Left ventricle myocardium inferior (tissue), 1 donor: ENCODE measurements at regions not wholly inside any gene's neighbourhood (a gene's known extent, or its start where the extent isn't known, plus 50 kb on each side); places are given as distances from the start of the nearest gene placed in this dataset.

Experiments used
- DNase-seq: peaks from one replicate; pipeline ENCODE4 v3.0.0-alpha.2; 2020
- H3K27ac ChIP-seq: fragments of 200-600 bp; replicated peaks from 2 replicates; pipeline ENCODE4 v1.8.0; 2021
- H3K27me3 ChIP-seq: fragments of 200-600 bp; 2 replicates; pipeline ENCODE4 v1.8.0; 2021; ENCODE audit warnings: low read depth
- H3K36me3 ChIP-seq: fragments of 200-600 bp; 2 replicates; pipeline ENCODE4 v1.8.0; 2021
- H3K4me1 ChIP-seq: fragments of 200-600 bp; 2 replicates; pipeline ENCODE4 v1.8.0; 2021
- H3K4me3 ChIP-seq: fragments of 200-600 bp; 2 replicates; pipeline ENCODE4 v1.8.0; 2021; ENCODE audit warnings: mild to moderate bottlenecking, moderate library complexity
- H3K9me3 ChIP-seq: fragments of 200-600 bp; replicated peaks from 2 replicates; pipeline ENCODE4 v1.8.0; 2021
- CTCF ChIP-seq: fragments of 200-600 bp; IDR thresholded peaks from 2 replicates; pipeline ENCODE4 v1.8.0; 2021; ENCODE audit warnings: antibody characterized with exemption, mild to moderate bottlenecking, borderline replicate concordance
- intact Hi-C: fragments of 100-400 bp; cut with micrococcal nuclease; formaldehyde crosslinking; loops from one replicate; pipeline ENCODE4 v1.11.0; 2022
- donor health status: DM: no; HTN: yes; CAD: no; lungs with severe emphysema.

- Histone ChIP-seq H3K4me3 (no peak overlapping the region), H3K27me3 (no peaks in the 10 kb centered on the region), H3K27ac (no peak overlapping the region), H3K36me3 (no peaks in the 10 kb centered on the region), H3K4me1 (no peaks in the 10 kb centered on the region), H3K9me3 (no peaks in the 10 kb centered on the region)
- no peak for DNase-seq
- intact Hi-C loops, result no loop called here
- TF ChIP-seq CTCF, result no peak
Measured at GRCh38 chr16:79920685-79921084, 320.1 kb upstream of the MAF start.

- no peak for TF ChIP-seq CTCF
- H3K9me3 ChIP-seq, result no peaks in the 10 kb centered on the region
- intact Hi-C loops, result no loop called here
- H3K4me1 ChIP-seq, result no peaks in the 10 kb centered on the region
- H3K4me3 ChIP-seq, result no peak overlapping the region
- H3K27ac ChIP-seq, result no peak overlapping the region
- H3K27me3 ChIP-seq, result no peaks in the 10 kb centered on the region
- no peak for DNase-seq
- H3K36me3 ChIP-seq, result no peaks in the 10 kb centered on the region
Measured at GRCh38 chr16:79918916-79919315, 318.4 kb upstream of the MAF start.

- DNase-seq, result no peak
- Histone ChIP-seq H3K9me3 (no peaks in the 10 kb centered on the region), H3K27me3 (no peaks in the 10 kb centered on the region), H3K4me3 (no peak overlapping the region), H3K27ac (no peak overlapping the region), H3K36me3 (no peaks in the 10 kb centered on the region), H3K4me1 (no peaks in the 10 kb centered on the region)
- intact Hi-C loops, result no loop called here
- no peak for TF ChIP-seq CTCF
Measured at GRCh38 chr16:79915761-79916160, 315.2 kb upstream of the MAF start.

- TF ChIP-seq CTCF, result no peak
- H3K9me3 ChIP-seq, result no peaks in the 10 kb centered on the region
- H3K27me3 ChIP-seq, result no peaks in the 10 kb centered on the region
- no peak overlapping the region for H3K27ac ChIP-seq
- no peak overlapping the region for H3K4me3 ChIP-seq
- H3K36me3 ChIP-seq, result no peaks in the 10 kb centered on the region
- no peak for DNase-seq
- no peaks in the 10 kb centered on the region for H3K4me1 ChIP-seq
- intact Hi-C loops, result no loop called here
Measured at GRCh38 chr16:79914961-79915720, 314.6 kb upstream of the MAF start.

GRCh38 chr16:79912592-79913310 is 312.2 kb upstream of the MAF start:
- no peak for TF ChIP-seq CTCF
- Histone ChIP-seq H3K27ac (no peak overlapping the region), H3K36me3 (no peaks in the 10 kb centered on the region), H3K4me1 (no peaks in the 10 kb centered on the region), H3K4me3 (no peak overlapping the region), H3K27me3 (no peaks in the 10 kb centered on the region), H3K9me3 (no peaks in the 10 kb centered on the region)
- intact Hi-C loops, result no loop called here
- DNase-seq, result no peak
